ENCODE measurements at regions not wholly inside any gene's neighbourhood (a gene's known extent, or its start where the extent isn't known, plus 50 kb on each side); places are given as distances from the start of the nearest gene placed in this dataset.

- TF ChIP-seq CTCF (IDR thresholded peaks at IDR 0.05) (no peak), MAX (CRISPR knock-in tag; IDR thresholded peaks at IDR 0.05) (no peak), FOXJ3 (CRISPR knock-in tag; IDR thresholded peaks at IDR 0.05; ENCODE audit: borderline replicate concordance) (no peak), ZNF121 (CRISPR knock-in tag; IDR thresholded peaks at IDR 0.05) (no peak), MXD4 (CRISPR knock-in tag; IDR thresholded peaks at IDR 0.05; ENCODE audit: borderline replicate concordance) (no peak), TEAD1 (CRISPR knock-in tag; IDR thresholded peaks at IDR 0.05) (no peak), ZSCAN18 (CRISPR knock-in tag; IDR thresholded peaks at IDR 0.05) (no peak), ATF3 (CRISPR knock-in tag; conservative IDR thresholded peaks at IDR 0.05) (no peak), USF1 (CRISPR knock-in tag; IDR thresholded peaks at IDR 0.05) (no peak), E2F1 (CRISPR knock-in tag; IDR thresholded peaks at IDR 0.05) (no peak), MLX (CRISPR knock-in tag; IDR thresholded peaks at IDR 0.05) (no peak)
Observed at GRCh38 chr9:12974671-12975070, 199.9 kb downstream of the LURAP1L start.

Measured in WTC11 (cell line).